ENCODE measurements at regions not wholly inside any gene's neighbourhood (a gene's known extent, or its start where the extent isn't known, plus 50 kb on each side); places are given as distances from the start of the nearest gene placed in this dataset.

DNA sequence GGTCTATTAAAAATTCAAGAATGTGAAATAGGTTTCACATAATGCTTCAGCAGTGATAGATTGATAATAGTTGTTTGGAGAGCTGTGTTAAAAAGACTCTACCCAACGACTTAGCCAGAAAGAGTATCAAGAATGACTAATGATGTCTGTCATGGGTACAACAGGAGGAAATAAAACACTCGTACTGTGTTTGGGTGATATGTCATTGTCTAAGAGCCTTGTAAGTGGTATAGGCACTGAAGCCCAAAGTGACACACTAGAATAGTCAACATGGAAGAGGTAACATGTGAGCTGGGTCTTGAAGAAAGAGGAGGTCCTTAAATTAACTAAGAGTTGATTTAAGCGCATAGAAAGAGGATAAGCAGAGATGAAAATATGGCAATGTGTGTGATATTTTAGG, 471.8 kb upstream of the MAN1A1 start:
- TF ChIP-seq, protein P1, sequence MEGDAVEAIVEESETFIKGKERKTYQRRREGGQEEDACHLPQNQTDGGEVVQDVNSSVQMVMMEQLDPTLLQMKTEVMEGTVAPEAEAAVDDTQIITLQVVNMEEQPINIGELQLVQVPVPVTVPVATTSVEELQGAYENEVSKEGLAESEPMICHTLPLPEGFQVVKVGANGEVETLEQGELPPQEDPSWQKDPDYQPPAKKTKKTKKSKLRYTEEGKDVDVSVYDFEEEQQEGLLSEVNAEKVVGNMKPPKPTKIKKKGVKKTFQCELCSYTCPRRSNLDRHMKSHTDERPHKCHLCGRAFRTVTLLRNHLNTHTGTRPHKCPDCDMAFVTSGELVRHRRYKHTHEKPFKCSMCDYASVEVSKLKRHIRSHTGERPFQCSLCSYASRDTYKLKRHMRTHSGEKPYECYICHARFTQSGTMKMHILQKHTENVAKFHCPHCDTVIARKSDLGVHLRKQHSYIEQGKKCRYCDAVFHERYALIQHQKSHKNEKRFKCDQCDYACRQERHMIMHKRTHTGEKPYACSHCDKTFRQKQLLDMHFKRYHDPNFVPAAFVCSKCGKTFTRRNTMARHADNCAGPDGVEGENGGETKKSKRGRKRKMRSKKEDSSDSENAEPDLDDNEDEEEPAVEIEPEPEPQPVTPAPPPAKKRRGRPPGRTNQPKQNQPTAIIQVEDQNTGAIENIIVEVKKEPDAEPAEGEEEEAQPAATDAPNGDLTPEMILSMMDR (IDR thresholded peaks at IDR 0.05), result no peak
- TF ChIP-seq TP53 (CRISPR knock-in tag; IDR thresholded peaks at IDR 0.05) (no peak), CBFB (CRISPR knock-in tag; IDR thresholded peaks at IDR 0.05; ENCODE audit: low read depth) (no peak), SP1 (CRISPR knock-in tag; conservative IDR thresholded peaks at IDR 0.05) (no peak)
- TF ChIP-seq, protein P2, sequence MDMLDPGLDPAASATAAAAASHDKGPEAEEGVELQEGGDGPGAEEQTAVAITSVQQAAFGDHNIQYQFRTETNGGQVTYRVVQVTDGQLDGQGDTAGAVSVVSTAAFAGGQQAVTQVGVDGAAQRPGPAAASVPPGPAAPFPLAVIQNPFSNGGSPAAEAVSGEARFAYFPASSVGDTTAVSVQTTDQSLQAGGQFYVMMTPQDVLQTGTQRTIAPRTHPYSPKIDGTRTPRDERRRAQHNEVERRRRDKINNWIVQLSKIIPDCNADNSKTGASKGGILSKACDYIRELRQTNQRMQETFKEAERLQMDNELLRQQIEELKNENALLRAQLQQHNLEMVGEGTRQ (CRISPR knock-in tag; IDR thresholded peaks at IDR 0.05), result no peak
